Adrenal gland (tissue), 9 donors: ENCODE measurements at regions not wholly inside any gene's neighbourhood (a gene's known extent, or its start where the extent isn't known, plus 50 kb on each side); places are given as distances from the start of the nearest gene placed in this dataset.
"Not testable (repeated sequence)": the region's sequence is repeated elsewhere in the genome, so short reads cannot be mapped to it uniquely, and the experiment has no call there.

Source experiments
- DNase-seq, 7 donors: peaks; one replicate each; pipeline ENCODE4 v3.0.0-alpha.2; 2019 to 2020
- H3K27ac ChIP-seq, 5 donors: fragments of 200-600 bp; sonication (generic) in 4 of 5; 1 replicate in 3 of 5; 2 replicates in 2 of 5; pipeline versions ENCODE4 v1.5.1 to v1.8.0; 2016 to 2020; ENCODE audit warnings: mild to moderate bottlenecking in 1 of 5
- H3K27me3 ChIP-seq: fragments of 200-600 bp; 2 replicates; pipeline ENCODE4 v1.8.0; 2021
- H3K36me3 ChIP-seq, 2 donors: fragments of 200-600 bp; replicated peaks in 1 of 2; 1 replicate in 1 of 2; 2 replicates in 1 of 2; pipeline versions ENCODE4 v1.5.1 to v1.8.0; 2018 to 2022
- H3K4me1 ChIP-seq, 2 donors: fragments of 200-600 bp; replicated peaks in 1 of 2; 1 replicate in 1 of 2; 2 replicates in 1 of 2; pipeline versions ENCODE4 v1.5.1 to v1.8.0; 2018 to 2021
- H3K4me3 ChIP-seq, 4 donors: fragments of 200-600 bp; sonication (generic) in 3 of 4; one replicate each; pipeline ENCODE4 v1.5.1; 2016 to 2018
- H3K9me3 ChIP-seq, 3 donors: fragments of 200-600 bp; sonication (generic) in 1 of 3; replicated peaks in 1 of 3; 1 replicate in 2 of 3; 2 replicates in 1 of 3; pipeline versions ENCODE4 v1.5.1 to v1.8.0; 2016 to 2021
- POLR2A ChIP-seq, 2 donors: fragments of 450-650 bp; IDR thresholded peaks; one replicate each; pipeline ENCODE4 v1.6.1; 2017; ENCODE audit warnings: antibody characterized with exemption in 2 of 2, mild to moderate bottlenecking in 2 of 2, moderate library complexity in 1 of 2
- WGBS, 4 donors: extraction: QIAGEN DNeasy Blood & Tissue Kit in 2 of 4; methylation state at CpG; one replicate each; pipeline versions ENCODE4 v1.1.5 to v1.1.7; 2013 to 2017; 5-methylcytosine and 5-hydroxymethylcytosine counted together
- intact Hi-C, 2 donors: fragments of 100-400 bp; cut with DNase I; formaldehyde crosslinking; loops; one replicate each; pipeline versions ENCODE4 v1.14.1 to v1.15.0; 2022 to 2023
- TF ChIP-seq, protein P1 (sequence below), 6 experiments: fragments of 450-650 bp in 4 of 6; fragments of 200-600 bp in 2 of 6; sonication (generic) in 1 of 6; IDR thresholded peaks; 1 replicate in 5 of 6; 2 replicates in 1 of 6; pipeline versions ENCODE4 v1.5.1 to v1.8.0; 2016 to 2021; ENCODE audit warnings: antibody characterized with exemption in 6 of 6, mild to moderate bottlenecking in 2 of 6, moderate library complexity in 1 of 6
- donor health status: healthy with polysubstance abuse.
- donor health status: Bipolar disorder and iron deficiency.
- donor health status: DM: yes; HTN: yes; CAD: no.
- donor health status: DM: no; HTN: no; CAD: no.
- donor health status: DM: no; HTN: no; CAD: no.

DNA sequence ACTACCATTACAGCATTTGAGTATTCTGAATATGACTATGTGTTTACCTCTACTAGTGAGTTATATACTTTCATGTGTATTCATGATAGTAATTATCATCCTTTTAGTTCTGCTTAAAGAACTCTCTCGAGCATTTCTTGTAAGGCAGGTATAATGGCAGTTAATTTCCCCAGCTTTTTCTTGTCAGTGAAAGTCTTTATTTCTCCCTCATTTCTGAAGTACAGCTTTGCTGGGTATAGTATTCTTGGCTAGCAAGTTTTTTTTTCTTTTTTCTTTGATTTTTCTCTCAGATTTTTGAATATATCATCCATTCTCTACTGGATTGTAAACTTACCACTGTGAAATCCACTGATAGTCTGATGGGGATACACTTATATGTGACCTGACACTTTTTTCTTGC lies 165.9 kb upstream of the ARHGAP5 start:
- WGBS, 4 donors: 59 to 97% (median 92%) methylated on average over 1 of the region's 1 CpG
- Histone ChIP-seq H3K9me3 (peaks cover 0 to 9% (median 7%) of the 10 kb centered on the region in 3 donors), H3K36me3 (no peaks in the 10 kb centered on the region), H3K27me3 (no peaks in the 10 kb centered on the region), H3K4me1 (no peaks in the 10 kb centered on the region), H3K27ac (no peak overlapping the region), H3K4me3 (no peak overlapping the region)
- intact Hi-C loops: no loop called here
- TF ChIP-seq, protein P1, sequence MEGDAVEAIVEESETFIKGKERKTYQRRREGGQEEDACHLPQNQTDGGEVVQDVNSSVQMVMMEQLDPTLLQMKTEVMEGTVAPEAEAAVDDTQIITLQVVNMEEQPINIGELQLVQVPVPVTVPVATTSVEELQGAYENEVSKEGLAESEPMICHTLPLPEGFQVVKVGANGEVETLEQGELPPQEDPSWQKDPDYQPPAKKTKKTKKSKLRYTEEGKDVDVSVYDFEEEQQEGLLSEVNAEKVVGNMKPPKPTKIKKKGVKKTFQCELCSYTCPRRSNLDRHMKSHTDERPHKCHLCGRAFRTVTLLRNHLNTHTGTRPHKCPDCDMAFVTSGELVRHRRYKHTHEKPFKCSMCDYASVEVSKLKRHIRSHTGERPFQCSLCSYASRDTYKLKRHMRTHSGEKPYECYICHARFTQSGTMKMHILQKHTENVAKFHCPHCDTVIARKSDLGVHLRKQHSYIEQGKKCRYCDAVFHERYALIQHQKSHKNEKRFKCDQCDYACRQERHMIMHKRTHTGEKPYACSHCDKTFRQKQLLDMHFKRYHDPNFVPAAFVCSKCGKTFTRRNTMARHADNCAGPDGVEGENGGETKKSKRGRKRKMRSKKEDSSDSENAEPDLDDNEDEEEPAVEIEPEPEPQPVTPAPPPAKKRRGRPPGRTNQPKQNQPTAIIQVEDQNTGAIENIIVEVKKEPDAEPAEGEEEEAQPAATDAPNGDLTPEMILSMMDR (IDR thresholded peaks at IDR 0.05): no peak
- no peak for TF ChIP-seq POLR2A (IDR thresholded peaks at IDR 0.05)
- no peak for DNase-seq

- 84 to 100% (median 99%) methylated on average over 1 to 4 of the region's 4 CpGs for WGBS, 4 donors
- H3K4me3 ChIP-seq: no peak overlapping the region
- no peak for TF ChIP-seq POLR2A (IDR thresholded peaks at IDR 0.05)
- TF ChIP-seq, protein P1 (IDR thresholded peaks at IDR 0.05): no peak
- peaks cover 0 to 9% (median 7%) of the 10 kb centered on the region in 3 donors for H3K9me3 ChIP-seq
- H3K27ac ChIP-seq: no peak overlapping the region
- H3K27me3 ChIP-seq: no peaks in the 10 kb centered on the region
- DNase-seq: no peak
- H3K36me3 ChIP-seq: no peaks in the 10 kb centered on the region
- no peaks in the 10 kb centered on the region for H3K4me1 ChIP-seq
- intact Hi-C loops: no loop called here
Measured at GRCh38 chr14:31913370-31913769, 163.7 kb upstream of the ARHGAP5 start.

GRCh38 chr14:31918289-31918688 lies 158.8 kb upstream of the ARHGAP5 start:
- DNase-seq, H3K4me1 ChIP-seq, H3K27ac ChIP-seq, H3K4me3 ChIP-seq, intact Hi-C loops, H3K27me3 ChIP-seq, H3K36me3 ChIP-seq, H3K9me3 ChIP-seq: not testable (repeated sequence)
- 77 to 94% (median 86%) methylated on average over 4 to 5 of the region's 7 CpGs for WGBS, 4 donors

DNA sequence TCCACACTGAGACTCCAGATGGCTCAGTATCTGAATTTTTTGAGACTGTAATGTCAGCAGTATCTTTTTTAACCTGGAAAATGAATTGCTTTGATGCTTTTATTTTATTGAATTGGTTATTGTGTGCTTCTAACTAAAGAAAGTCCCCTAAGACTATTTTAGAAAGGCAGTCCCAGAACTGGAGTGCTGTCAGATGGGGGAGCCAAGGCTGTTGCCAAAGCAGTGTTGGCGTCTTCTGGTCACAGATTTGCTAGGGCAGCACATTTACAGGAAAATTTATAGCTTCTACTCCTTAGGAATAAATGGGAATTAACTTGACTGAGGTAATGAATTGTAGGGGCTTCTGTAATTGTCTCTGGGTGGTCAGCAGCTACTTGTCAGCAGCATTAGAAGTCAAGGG lies 157.1 kb upstream of the ARHGAP5 start:
- TF ChIP-seq POLR2A (IDR thresholded peaks at IDR 0.05): no peak
- TF ChIP-seq, protein P1 (IDR thresholded peaks at IDR 0.05): no peak
- intact Hi-C loops: loop anchor here in 1 of 2 donors (10.0 kb wide), 1 partner anchor 635 kb away; no protein-coding TSS in a partner anchor
- H3K4me1 ChIP-seq: no peaks in the 10 kb centered on the region
- no peak overlapping the region for H3K4me3 ChIP-seq
- no peak overlapping the region for H3K27ac ChIP-seq
- DNase-seq: no peak
- H3K36me3 ChIP-seq: no peaks in the 10 kb centered on the region
- 75 to 94% (median 84%) methylated on average over 1 of the region's 1 CpG for WGBS, 4 donors
- H3K27me3 ChIP-seq: no peaks in the 10 kb centered on the region
- no peaks in the 10 kb centered on the region for H3K9me3 ChIP-seq

DNA sequence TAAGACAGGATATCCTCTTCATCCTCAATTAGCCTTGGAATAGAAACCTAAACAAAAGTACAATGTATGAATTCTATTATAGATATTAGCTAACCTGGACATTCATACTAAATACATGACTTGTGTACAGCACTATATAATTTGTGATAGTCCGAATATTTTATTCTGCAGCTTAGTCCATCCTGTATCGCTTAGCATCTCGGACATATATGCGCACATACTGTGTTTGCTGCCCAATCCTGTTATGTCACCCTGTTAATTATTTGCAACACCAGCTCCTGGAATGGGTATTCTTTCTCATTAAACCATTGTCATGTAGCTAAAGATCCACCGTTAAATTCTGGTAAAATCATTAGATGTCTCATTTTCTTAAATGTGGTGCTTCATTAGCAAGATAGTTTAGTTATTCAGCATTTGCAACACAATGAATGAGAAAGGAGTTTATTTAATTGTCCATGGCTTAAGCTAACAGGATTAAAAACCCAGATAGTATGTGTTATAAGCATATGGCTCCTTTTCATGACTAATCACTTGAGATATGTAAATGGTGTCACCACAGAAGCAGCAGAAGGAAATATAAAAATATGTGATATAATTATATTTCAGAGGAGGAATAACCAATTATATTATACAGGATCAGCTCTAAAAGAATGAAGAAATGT lies 156.0 kb upstream of the ARHGAP5 start:
- no peaks in the 10 kb centered on the region for H3K27me3 ChIP-seq
- intact Hi-C loops: loop anchor here in 1 of 2 donors (10.0 kb wide), 1 partner anchor 634 kb away; no protein-coding TSS in a partner anchor
- TF ChIP-seq, protein P1 (IDR thresholded peaks at IDR 0.05): no peak
- no peak for TF ChIP-seq POLR2A (IDR thresholded peaks at IDR 0.05)
- no peak overlapping the region for H3K27ac ChIP-seq
- DNase-seq: no peak
- WGBS, 4 donors: 95 to 99% (median 97%) methylated on average over 5 of the region's 5 CpGs
- no peaks in the 10 kb centered on the region for H3K36me3 ChIP-seq
- no peaks in the 10 kb centered on the region for H3K4me1 ChIP-seq
- no peaks in the 10 kb centered on the region for H3K9me3 ChIP-seq
- no peak overlapping the region for H3K4me3 ChIP-seq
